ENCODE measurements at regions not wholly inside any gene's neighbourhood (a gene's known extent, or its start where the extent isn't known, plus 50 kb on each side); places are given as distances from the start of the nearest gene placed in this dataset.

DNA sequence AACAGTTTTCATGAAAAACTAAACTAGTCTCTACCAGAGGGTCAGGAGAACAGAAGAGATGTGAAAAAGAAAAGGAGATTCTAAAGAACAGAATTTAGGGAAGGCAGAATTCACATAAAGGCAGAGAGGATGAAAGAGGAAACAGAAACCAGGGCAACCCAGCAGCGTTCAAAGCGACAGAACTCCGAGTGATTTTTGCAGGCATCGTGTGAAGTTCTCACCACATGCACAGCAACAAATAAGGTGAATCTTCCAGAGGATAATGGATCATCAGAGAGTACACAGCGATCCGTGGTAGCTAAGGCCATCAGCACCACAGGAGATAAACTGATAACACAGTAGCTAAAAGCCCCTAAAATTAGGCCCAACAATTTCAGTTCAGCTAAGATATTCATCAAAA is 250.8 kb upstream of the THBS1 start:
- TF ChIP-seq POLR2AphosphoS5 (IDR thresholded peaks at IDR 0.05) (no peak), POLR2A (IDR thresholded peaks at IDR 0.05) (no peak)
- TF ChIP-seq, protein P1, sequence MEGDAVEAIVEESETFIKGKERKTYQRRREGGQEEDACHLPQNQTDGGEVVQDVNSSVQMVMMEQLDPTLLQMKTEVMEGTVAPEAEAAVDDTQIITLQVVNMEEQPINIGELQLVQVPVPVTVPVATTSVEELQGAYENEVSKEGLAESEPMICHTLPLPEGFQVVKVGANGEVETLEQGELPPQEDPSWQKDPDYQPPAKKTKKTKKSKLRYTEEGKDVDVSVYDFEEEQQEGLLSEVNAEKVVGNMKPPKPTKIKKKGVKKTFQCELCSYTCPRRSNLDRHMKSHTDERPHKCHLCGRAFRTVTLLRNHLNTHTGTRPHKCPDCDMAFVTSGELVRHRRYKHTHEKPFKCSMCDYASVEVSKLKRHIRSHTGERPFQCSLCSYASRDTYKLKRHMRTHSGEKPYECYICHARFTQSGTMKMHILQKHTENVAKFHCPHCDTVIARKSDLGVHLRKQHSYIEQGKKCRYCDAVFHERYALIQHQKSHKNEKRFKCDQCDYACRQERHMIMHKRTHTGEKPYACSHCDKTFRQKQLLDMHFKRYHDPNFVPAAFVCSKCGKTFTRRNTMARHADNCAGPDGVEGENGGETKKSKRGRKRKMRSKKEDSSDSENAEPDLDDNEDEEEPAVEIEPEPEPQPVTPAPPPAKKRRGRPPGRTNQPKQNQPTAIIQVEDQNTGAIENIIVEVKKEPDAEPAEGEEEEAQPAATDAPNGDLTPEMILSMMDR (IDR thresholded peaks at IDR 0.05 in 8 of 11, conservative IDR thresholded peaks at IDR 0.05 in 3 of 11): no peak

All from spleen (tissue), 7 donors.